ENCODE measurements at regions not wholly inside any gene's neighbourhood (a gene's known extent, or its start where the extent isn't known, plus 50 kb on each side); places are given as distances from the start of the nearest gene placed in this dataset.

- H4K8ac ChIP-seq (replicated peaks; ENCODE audit: insufficient read length, low read depth, low read length) = no peak overlapping the region
- no peak overlapping the region for H4K5ac ChIP-seq (ENCODE audit: insufficient read length, low read depth, low read length)
- no peak overlapping the region for H3T11ph ChIP-seq (ENCODE audit: low read length)
- TF ChIP-seq, protein P1, sequence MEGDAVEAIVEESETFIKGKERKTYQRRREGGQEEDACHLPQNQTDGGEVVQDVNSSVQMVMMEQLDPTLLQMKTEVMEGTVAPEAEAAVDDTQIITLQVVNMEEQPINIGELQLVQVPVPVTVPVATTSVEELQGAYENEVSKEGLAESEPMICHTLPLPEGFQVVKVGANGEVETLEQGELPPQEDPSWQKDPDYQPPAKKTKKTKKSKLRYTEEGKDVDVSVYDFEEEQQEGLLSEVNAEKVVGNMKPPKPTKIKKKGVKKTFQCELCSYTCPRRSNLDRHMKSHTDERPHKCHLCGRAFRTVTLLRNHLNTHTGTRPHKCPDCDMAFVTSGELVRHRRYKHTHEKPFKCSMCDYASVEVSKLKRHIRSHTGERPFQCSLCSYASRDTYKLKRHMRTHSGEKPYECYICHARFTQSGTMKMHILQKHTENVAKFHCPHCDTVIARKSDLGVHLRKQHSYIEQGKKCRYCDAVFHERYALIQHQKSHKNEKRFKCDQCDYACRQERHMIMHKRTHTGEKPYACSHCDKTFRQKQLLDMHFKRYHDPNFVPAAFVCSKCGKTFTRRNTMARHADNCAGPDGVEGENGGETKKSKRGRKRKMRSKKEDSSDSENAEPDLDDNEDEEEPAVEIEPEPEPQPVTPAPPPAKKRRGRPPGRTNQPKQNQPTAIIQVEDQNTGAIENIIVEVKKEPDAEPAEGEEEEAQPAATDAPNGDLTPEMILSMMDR (conservative IDR thresholded peaks at IDR 0.05) = no peak
- no peaks in the 10 kb centered on the region for H3K79me2 ChIP-seq (ENCODE audit: insufficient read depth, low read length)
- no peak overlapping the region for H3K18ac ChIP-seq (ENCODE audit: insufficient read length, low read depth, low read length)
- H3K4me3 Mint-ChIP-seq = no peak overlapping the region
- H3K27ac ChIP-seq (ENCODE audit: insufficient read length, low read depth, low read length) = no peak overlapping the region
- H3K56ac ChIP-seq (ENCODE audit: insufficient read length, low read depth, low read length) = no peak overlapping the region
- no peaks in the 10 kb centered on the region for H3K27me3 ChIP-seq (ENCODE audit: insufficient read depth, low read length)
- H3K4ac ChIP-seq (ENCODE audit: low read depth, low read length) = no peak overlapping the region
- no peak overlapping the region for H2BK15ac ChIP-seq (ENCODE audit: low read depth, low read length)
- no CpG with 5 or more reads among the region's 6 CpGs for WGBS (ENCODE audit: extremely low coverage, insufficient read length, low lambda C conversion rate)
- H3K9me3 Mint-ChIP-seq = no peaks in the 10 kb centered on the region
- H4K91ac ChIP-seq (ENCODE audit: insufficient read length, low read depth, low read length) = no peak overlapping the region
- H3K4me1 Mint-ChIP-seq = peaks cover 12 to 15% of the 10 kb centered on the region in 2 experiments
- no peaks in the 10 kb centered on the region for H3K9me3 ChIP-seq (ENCODE audit: control insufficient read depth, low read depth, low read length)
- no peaks in the 10 kb centered on the region; the same call in 1 of the 2 replicates for H3K4me1 ChIP-seq (ENCODE audit: insufficient read depth, low read length)
- no peak overlapping the region for H3K23ac ChIP-seq (ENCODE audit: insufficient read length, low read depth, low read length)
- H3K9ac ChIP-seq (ENCODE audit: extremely low read depth, insufficient read length, low read length) = no peak overlapping the region
- H3K4me2 ChIP-seq (ENCODE audit: insufficient read depth, insufficient read length, low read length) = no peak overlapping the region
- H4K20me1 ChIP-seq (ENCODE audit: control insufficient read depth, insufficient read depth, insufficient read length) = no peaks in the 10 kb centered on the region
- no peak overlapping the region for H3K27ac Mint-ChIP-seq
- no peak overlapping the region for H2BK20ac ChIP-seq (ENCODE audit: low read depth, low read length, poor library complexity, severe bottlenecking)
- H3K79me1 ChIP-seq (ENCODE audit: insufficient read depth, low read depth, low read length, poor library complexity, severe bottlenecking) = no peaks in the 10 kb centered on the region
- no peak overlapping the region for H2BK12ac ChIP-seq (ENCODE audit: insufficient read length, low read depth, low read length)
- no peak overlapping the region for H2BK120ac ChIP-seq (ENCODE audit: low read depth, low read length, poor library complexity, severe bottlenecking)
- no peak overlapping the region for H3K14ac ChIP-seq (ENCODE audit: insufficient read depth, low read length)
- no peaks in the 10 kb centered on the region for H3K23me2 ChIP-seq (ENCODE audit: insufficient read length, low read depth, low read length, poor library complexity, severe bottlenecking)
- no peak overlapping the region for H2AFZ ChIP-seq (ENCODE audit: low read length)
- H2AK5ac ChIP-seq (ENCODE audit: insufficient read length, low read length) = no peak overlapping the region
- no peaks in the 10 kb centered on the region for H3K36me3 Mint-ChIP-seq (ENCODE audit: insufficient read depth in 1 of 3, low read depth in 3 of 3)
- H3K27me3 Mint-ChIP-seq (ENCODE audit: low read depth) = no peaks in the 10 kb centered on the region
- no peak for DNase-seq
- H2BK5ac ChIP-seq (ENCODE audit: insufficient read length, low read length) = no peak overlapping the region
Observed at GRCh38 chr4:20319825-20320612, 68.3 kb downstream of the SLIT2 start.
